Muscle of leg (tissue), 3 donors: ENCODE measurements at regions not wholly inside any gene's neighbourhood (a gene's known extent, or its start where the extent isn't known, plus 50 kb on each side); places are given as distances from the start of the nearest gene placed in this dataset.

ENCODE experiments used
- DNase-seq: peaks from one replicate; pipeline ENCODE4 v3.0.0; 2013
- H3K27ac ChIP-seq: one replicate; pipeline ENCODE4 v1.5.1; 2013; ENCODE audit warnings: mild to moderate bottlenecking, low read length, control low read depth
- H3K27me3 ChIP-seq: one replicate; pipeline ENCODE4 v1.6.1; 2013; ENCODE audit warnings: low read length; ENCODE audit not compliant: control insufficient read depth, insufficient read depth
- H3K36me3 ChIP-seq: one replicate; pipeline ENCODE4 v1.6.1; 2013; ENCODE audit warnings: low read length; ENCODE audit not compliant: control insufficient read depth, insufficient read depth
- H3K4me1 ChIP-seq: one replicate; pipeline ENCODE4 v1.6.1; 2013; ENCODE audit warnings: low read length; ENCODE audit not compliant: control insufficient read depth, insufficient read depth
- H3K4me3 ChIP-seq: one replicate; pipeline ENCODE4 v1.5.1; 2013; ENCODE audit warnings: low read length, control low read depth
- H3K9me3 ChIP-seq: replicated peaks from 2 replicates; pipeline ENCODE4 v1.6.1; 2013; ENCODE audit warnings: low read depth, low read length; ENCODE audit not compliant: control insufficient read depth
- WGBS: methylation state at CpG from one replicate; pipeline ENCODE4 v1.1.5; 2013; ENCODE audit warnings: missing lambda C conversion rate; ENCODE audit not compliant: insufficient coverage; 5-methylcytosine and 5-hydroxymethylcytosine counted together

DNA sequence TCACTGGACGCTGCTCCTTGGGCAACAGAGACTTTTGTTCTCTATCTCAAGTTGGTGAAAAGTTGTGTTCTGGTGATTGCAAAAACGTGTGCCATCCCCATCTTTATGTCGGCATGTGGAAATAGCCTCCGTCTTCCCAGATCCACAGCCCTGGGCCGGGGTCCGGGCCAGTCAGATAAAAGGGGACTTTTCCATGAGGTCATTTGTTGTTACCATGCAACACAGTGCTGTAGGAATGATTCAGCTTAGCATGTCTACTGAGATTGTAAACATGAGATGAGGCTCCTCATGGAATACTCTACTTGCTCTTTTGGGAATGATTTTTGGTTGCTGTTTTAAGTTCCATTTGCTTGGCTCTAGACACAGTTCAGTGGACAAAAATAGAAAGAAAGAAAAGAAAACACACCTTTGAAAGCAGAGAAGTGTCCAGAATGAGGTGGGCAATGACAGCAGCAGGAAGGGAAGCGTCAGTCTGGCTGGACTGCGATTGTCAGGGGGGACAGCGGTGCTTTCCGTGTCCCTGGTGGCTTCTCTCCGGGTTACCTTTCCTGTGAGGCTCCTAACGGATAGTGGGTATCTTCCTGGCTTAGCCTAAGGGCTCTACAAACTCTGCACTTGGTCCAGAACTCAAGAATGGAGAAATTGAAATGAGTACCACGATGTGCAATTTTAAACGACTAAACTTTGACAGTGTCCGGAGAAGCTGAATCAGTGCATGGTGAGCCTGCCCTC is 91.6 kb downstream of the TEX29 start:
- Histone ChIP-seq H3K27ac (no peak overlapping the region), H3K4me3 (no peak overlapping the region)
- 73% methylated on average over 14 of the region's 15 CpGs for WGBS

GRCh38 chr13:111413407-111414187 is 93.2 kb downstream of the TEX29 start:
- DNase-seq: no peak
- H3K27me3 ChIP-seq: peaks cover 58% of the 10 kb centered on the region
- no peaks in the 10 kb centered on the region for H3K9me3 ChIP-seq
- H3K27ac ChIP-seq: no peak overlapping the region
- H3K4me1 ChIP-seq: no peaks in the 10 kb centered on the region
- H3K4me3 ChIP-seq: no peak overlapping the region
- 62% methylated on average over 10 of the region's 19 CpGs for WGBS
- H3K36me3 ChIP-seq: no peaks in the 10 kb centered on the region

More for the DNA sequence above, 91.6 kb downstream of the TEX29 start:
- DNase-seq: no peak
- H3K36me3 ChIP-seq: no peaks in the 10 kb centered on the region
- H3K27me3 ChIP-seq: peaks cover 54% of the 10 kb centered on the region
- H3K9me3 ChIP-seq: no peaks in the 10 kb centered on the region
- H3K4me1 ChIP-seq: peaks cover 3% of the 10 kb centered on the region

- Histone ChIP-seq H3K27ac (no peak overlapping the region), H3K27me3 (peaks cover 53% of the 10 kb centered on the region), H3K4me3 (no peak overlapping the region), H3K9me3 (no peaks in the 10 kb centered on the region), H3K36me3 (no peaks in the 10 kb centered on the region), H3K4me1 (no peaks in the 10 kb centered on the region)
- 81% methylated on average over 5 of the region's 9 CpGs for WGBS
- no peak for DNase-seq
These were observed 93.9 kb downstream of the TEX29 start for GRCh38 chr13:111414341-111414740.

GRCh38 chr13:111415246-111415645 is 94.8 kb downstream of the TEX29 start:
- H3K27me3 ChIP-seq: peaks cover 44% of the 10 kb centered on the region
- WGBS: 20% methylated on average over 1 of the region's 8 CpGs

DNA sequence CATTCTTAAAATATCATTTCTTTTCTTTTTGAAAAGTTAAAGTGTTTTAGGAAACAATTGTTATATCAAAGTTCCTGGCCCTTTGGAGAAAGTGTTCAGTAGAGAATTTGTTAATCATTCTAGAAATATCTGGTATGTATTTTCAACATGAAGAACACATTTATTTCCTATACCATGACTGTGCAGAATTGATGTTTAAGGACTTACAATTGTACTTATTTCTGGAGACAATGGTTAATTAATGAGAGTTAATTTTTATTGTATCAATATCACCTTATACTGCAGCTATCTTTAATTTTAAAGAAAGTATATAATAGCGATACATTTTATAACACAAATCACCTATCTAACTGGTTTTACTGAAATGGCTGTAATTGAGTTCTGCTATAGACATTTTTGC is 95.3 kb downstream of the TEX29 start:
- whole genome bisulfite sequencing: no CpG with 5 or more reads among the region's 1 CpG
- Histone ChIP-seq H3K27ac (no peak overlapping the region), H3K36me3 (no peaks in the 10 kb centered on the region), H3K27me3 (peaks cover 41% of the 10 kb centered on the region), H3K4me1 (no peaks in the 10 kb centered on the region), H3K4me3 (no peak overlapping the region), H3K9me3 (no peaks in the 10 kb centered on the region)
- no peak for DNase-seq

More at GRCh38 chr13:111415246-111415645, 94.8 kb downstream of the TEX29 start:
- no peaks in the 10 kb centered on the region for H3K9me3 ChIP-seq
- H3K27ac ChIP-seq: no peak overlapping the region
- H3K4me3 ChIP-seq: no peak overlapping the region
- H3K4me1 ChIP-seq: no peaks in the 10 kb centered on the region
- no peaks in the 10 kb centered on the region for H3K36me3 ChIP-seq
- no peak for DNase-seq

DNA sequence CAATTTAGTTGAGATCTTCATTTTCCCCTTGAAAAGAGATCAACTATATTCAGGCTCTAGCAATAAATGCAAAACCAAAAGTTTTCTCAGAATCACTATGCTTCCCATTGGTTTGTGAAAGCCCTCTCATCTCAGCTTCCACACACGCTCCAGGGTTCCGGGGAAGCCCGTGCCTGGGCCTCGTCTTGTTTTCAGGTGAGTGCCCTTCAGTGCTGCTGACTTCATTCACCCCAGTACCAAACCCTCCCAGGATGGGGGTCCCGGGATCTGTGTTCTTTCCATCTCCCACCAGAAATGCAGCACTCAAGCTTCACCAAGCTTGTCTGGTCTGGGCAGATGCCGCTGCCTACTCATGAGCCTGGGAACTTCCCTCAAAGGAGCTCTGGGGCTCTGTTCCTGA is 97.7 kb downstream of the TEX29 start:
- 88% methylated on average over 6 of the region's 6 CpGs for WGBS
- DNase-seq: no peak
- H3K27ac ChIP-seq: no peak overlapping the region
- no peaks in the 10 kb centered on the region for H3K36me3 ChIP-seq
- H3K9me3 ChIP-seq: no peaks in the 10 kb centered on the region
- H3K27me3 ChIP-seq: peaks cover 30% of the 10 kb centered on the region
- H3K4me3 ChIP-seq: no peak overlapping the region
- no peaks in the 10 kb centered on the region for H3K4me1 ChIP-seq

DNA sequence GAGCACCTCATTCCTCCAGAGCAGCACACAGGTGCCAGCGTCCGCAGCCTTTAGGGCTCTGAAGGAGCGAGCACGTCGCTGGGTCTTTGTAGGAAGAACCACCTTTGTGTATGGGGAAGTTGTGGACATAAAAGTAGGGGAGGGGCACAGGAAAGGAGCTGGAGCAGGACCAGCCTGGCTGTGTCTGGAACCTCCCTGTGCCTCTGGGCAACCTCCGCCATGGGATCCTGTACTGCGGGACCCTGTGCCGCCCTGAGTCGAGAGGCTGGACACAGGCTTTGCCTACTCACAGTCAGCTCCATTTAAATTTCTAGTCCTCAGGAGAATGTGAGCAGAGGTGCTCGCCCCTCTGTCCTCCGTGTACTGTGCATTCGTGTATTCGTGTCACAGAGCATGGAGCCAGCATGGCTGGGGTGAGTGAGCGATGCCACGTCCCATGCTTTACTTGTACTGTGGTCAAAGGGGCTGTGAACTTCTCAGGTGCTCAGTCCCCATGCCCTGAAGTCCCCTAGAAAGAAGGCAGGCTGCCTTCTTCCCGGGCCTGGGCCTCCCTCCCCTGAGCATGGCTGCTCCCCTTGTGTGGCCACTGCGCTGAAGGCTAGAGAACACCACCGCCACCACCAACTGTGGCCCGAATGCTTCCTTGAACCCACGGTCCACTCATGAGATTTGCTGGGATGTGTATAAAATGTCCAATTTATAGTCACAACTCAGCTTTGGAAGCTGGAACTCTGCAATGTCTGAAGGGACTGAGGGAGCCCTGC is 99.9 kb downstream of the TEX29 start:
- Histone ChIP-seq H3K36me3 (no peaks in the 10 kb centered on the region), H3K27ac (no peak overlapping the region), H3K4me3 (no peak overlapping the region), H3K27me3 (peaks cover 16% of the 10 kb centered on the region), H3K9me3 (no peaks in the 10 kb centered on the region), H3K4me1 (no peaks in the 10 kb centered on the region)
- 92% methylated on average over 10 of the region's 20 CpGs for WGBS
- no peak for DNase-seq

DNA sequence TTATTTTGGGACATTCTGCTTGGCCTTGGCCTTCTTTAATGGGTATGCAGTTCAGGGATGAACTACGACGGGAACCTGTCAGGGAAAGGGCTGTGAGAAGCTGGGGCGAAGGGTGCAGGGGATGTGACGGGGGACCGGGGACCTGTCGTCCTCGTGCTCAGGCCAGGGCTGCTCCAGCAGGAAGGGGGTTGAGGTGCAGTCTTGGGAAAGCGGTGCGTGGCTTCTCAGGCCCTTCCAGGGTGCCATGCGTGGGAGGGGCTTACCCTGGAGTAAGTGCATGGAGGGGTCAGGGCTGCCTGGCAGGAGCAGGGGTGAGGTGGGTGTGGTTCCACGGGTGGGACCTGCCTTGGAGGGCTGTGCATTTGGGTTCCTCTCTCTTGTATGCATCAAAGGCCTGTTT is 100.8 kb downstream of the TEX29 start:
- no peaks in the 10 kb centered on the region for H3K36me3 ChIP-seq
- H3K4me1 ChIP-seq: no peaks in the 10 kb centered on the region
- DNase-seq: no peak
- H3K27ac ChIP-seq: no peak overlapping the region
- no peak overlapping the region for H3K4me3 ChIP-seq
- 90% methylated on average over 9 of the region's 11 CpGs for WGBS
- no peaks in the 10 kb centered on the region for H3K9me3 ChIP-seq
- peaks cover 20% of the 10 kb centered on the region for H3K27me3 ChIP-seq

DNA sequence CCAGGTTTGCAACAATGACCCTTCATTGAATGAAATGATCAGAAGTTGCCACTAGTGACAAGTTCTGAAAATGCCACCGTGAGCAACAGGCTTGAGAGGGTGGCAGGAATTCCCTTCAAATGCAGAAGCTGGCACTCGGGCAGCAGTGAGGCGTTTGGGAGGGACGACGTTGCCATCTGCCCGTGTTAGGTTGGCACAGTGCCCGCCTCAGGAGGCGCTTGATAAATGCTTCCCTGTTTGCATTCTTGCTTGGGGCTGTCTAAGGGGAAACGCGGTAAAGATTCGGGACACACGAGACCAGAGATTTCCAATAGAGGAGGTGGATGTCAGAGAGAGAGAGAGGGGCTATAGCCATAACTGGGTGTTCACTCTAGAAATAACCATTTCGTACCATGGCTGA is 101.9 kb downstream of the TEX29 start:
- peaks cover 17% of the 10 kb centered on the region for H3K27me3 ChIP-seq
- no peaks in the 10 kb centered on the region for H3K36me3 ChIP-seq
- H3K4me1 ChIP-seq: no peaks in the 10 kb centered on the region
- 75% methylated on average over 13 of the region's 13 CpGs for WGBS
- no peak for DNase-seq
- no peak overlapping the region for H3K4me3 ChIP-seq
- no peak overlapping the region for H3K27ac ChIP-seq
- no peaks in the 10 kb centered on the region for H3K9me3 ChIP-seq

DNA sequence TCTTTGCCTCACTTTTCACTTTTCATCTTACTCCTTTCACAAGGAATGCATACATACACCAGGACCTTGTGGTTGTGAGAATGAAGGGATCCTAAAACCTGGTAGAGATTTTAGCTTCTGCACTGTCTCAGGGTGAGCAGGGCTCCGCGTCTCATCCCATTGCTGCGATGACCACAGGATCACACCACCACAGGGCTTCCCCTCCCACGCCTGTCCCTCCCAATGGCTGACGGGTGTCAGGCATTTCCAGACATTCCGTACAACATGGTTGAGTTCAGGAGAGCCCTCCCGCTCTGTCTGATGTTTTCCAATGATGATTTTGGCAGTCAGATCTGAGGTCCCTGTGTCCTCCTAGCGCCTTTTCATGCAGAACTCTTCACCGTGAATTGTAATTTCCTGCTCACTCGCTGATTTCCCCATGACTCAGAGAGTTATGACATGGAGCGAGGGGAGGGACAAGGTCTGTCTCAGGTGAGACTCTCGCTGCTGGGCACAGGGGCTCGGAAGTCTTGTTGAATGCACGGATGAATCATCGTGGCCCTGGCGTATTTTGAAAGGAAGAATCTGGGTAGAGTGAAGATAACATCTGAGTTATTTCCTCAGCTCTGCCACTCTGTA is 102.8 kb downstream of the TEX29 start:
- no peak overlapping the region for H3K27ac ChIP-seq
- peaks cover 14% of the 10 kb centered on the region for H3K27me3 ChIP-seq
- no peaks in the 10 kb centered on the region for H3K4me1 ChIP-seq
- H3K4me3 ChIP-seq: no peak overlapping the region
- WGBS: 72% methylated on average over 11 of the region's 16 CpGs
- H3K9me3 ChIP-seq: no peaks in the 10 kb centered on the region
- peak; percentile 4 for DNase-seq
- H3K36me3 ChIP-seq: no peaks in the 10 kb centered on the region
